HEK293 (cell line): ENCODE measurements at regions not wholly inside any gene's neighbourhood (a gene's known extent, or its start where the extent isn't known, plus 50 kb on each side); places are given as distances from the start of the nearest gene placed in this dataset.

Source experiments
- CTCF ChIA-PET: fragments of 350-600 bp; formaldehyde crosslinking; extraction: SDS; loops from one replicate; lab custom pipeline; 2021; ENCODE audit warnings: antibody characterized with exemption; lab: Yijun Ruan, JAX
- POLR2A ChIA-PET: fragments of 300-600 bp; formaldehyde crosslinking; extraction: SDS; loops from one replicate; lab custom pipeline; 2020; ENCODE audit warnings: antibody characterized with exemption, inconsistent platforms; lab: Yijun Ruan, JAX
- H3K27ac ChIP-seq: fragments of 200-500 bp; sonication (Bioruptor generic); 2 replicates; pipeline ENCODE4 v1.5.1; 2014; ENCODE audit warnings: low read depth, low read length, control low read depth, inconsistent platforms; ENCODE audit errors: extremely low read depth
- H3K36me3 ChIP-seq, 2 experiments: fragments of 200-500 bp in 1 of 2; sonication (Bioruptor generic) in 1 of 2; 1 replicate in 1 of 2; 2 replicates in 1 of 2; pipeline ENCODE4 v1.5.1; 2014 to 2017; ENCODE audit warnings: inconsistent platforms in 2 of 2, low read length in 2 of 2; ENCODE audit not compliant: control insufficient read depth in 2 of 2, insufficient read depth in 1 of 2
- H3K4me1 ChIP-seq: fragments of 200-500 bp; sonication (Bioruptor generic); 2 replicates; pipeline ENCODE4 v1.5.1; 2014; ENCODE audit warnings: mild to moderate bottlenecking, low read length, inconsistent platforms; ENCODE audit not compliant: control insufficient read depth, insufficient read depth
- H3K4me3 ChIP-seq: 2 replicates; pipeline ENCODE4 v1.5.1; 2011; ENCODE audit warnings: low read depth, mild to moderate bottlenecking, control low read depth, low read length, moderate library complexity
- H3K9me3 ChIP-seq: fragments of 200-500 bp; sonication (Bioruptor generic); 2 replicates; pipeline ENCODE4 v1.5.1; 2014; ENCODE audit warnings: low read depth, low read length, inconsistent platforms; ENCODE audit not compliant: control insufficient read depth, insufficient read depth
- KLF10 ChIP-seq: fragments of 450-650 bp; IDR thresholded peaks from 2 replicates; pipeline ENCODE4 v1.5.1; 2018; ENCODE audit warnings: missing biosample characterization, mild to moderate bottlenecking, missing genetic modification characterization
- PRDM1 ChIP-seq: fragments of 450-650 bp; formaldehyde crosslinking; IDR thresholded peaks from 2 replicates; pipeline ENCODE4; 2016; ENCODE audit warnings: missing biosample characterization, missing genetic modification characterization
- SALL2 ChIP-seq: fragments of 450-650 bp; formaldehyde crosslinking; IDR thresholded peaks from 2 replicates; pipeline ENCODE4 v1.5.0; 2017; ENCODE audit warnings: missing biosample characterization, mild to moderate bottlenecking, missing genetic modification characterization, borderline replicate concordance
- SCRT2 ChIP-seq: fragments of 450-650 bp; formaldehyde crosslinking; IDR thresholded peaks from 2 replicates; pipeline ENCODE4 v1.5.1; 2016; ENCODE audit warnings: missing biosample characterization, missing genetic modification characterization
- SP3 ChIP-seq: fragments of 450-650 bp; formaldehyde crosslinking; IDR thresholded peaks from 2 replicates; pipeline ENCODE4 v1.5.1; 2016; ENCODE audit warnings: missing biosample characterization, missing genetic modification characterization
- TRIM28 ChIP-seq: IDR thresholded peaks from 2 replicates; pipeline ENCODE4 v1.6.1; 2011; ENCODE audit warnings: low read length, control low read depth, borderline replicate concordance
- ZBTB20 ChIP-seq: fragments of 450-650 bp; formaldehyde crosslinking; IDR thresholded peaks from 2 replicates; pipeline ENCODE4 v1.5.1; 2016; ENCODE audit warnings: missing biosample characterization, missing genetic modification characterization
- ZNF112 ChIP-seq: fragments of 450-650 bp; formaldehyde crosslinking; IDR thresholded peaks from 2 replicates; pipeline ENCODE4 v1.5.0; 2017; ENCODE audit warnings: missing biosample characterization, missing genetic modification characterization
- ZNF133 ChIP-seq: fragments of 450-650 bp; formaldehyde crosslinking; IDR thresholded peaks from 2 replicates; pipeline ENCODE4 v1.5.1; 2016; ENCODE audit warnings: missing biosample characterization, missing genetic modification characterization
- ZNF138 ChIP-seq: fragments of 450-650 bp; formaldehyde crosslinking; IDR thresholded peaks from 2 replicates; pipeline ENCODE4 v1.5.1; 2016; ENCODE audit warnings: missing biosample characterization, missing genetic modification characterization, borderline replicate concordance
- ZNF140 ChIP-seq: fragments of 450-650 bp; formaldehyde crosslinking; IDR thresholded peaks from 2 replicates; pipeline ENCODE4 v1.5.1; 2016; ENCODE audit warnings: missing biosample characterization, missing genetic modification characterization
- ZNF211 ChIP-seq: fragments of 450-650 bp; formaldehyde crosslinking; IDR thresholded peaks from 2 replicates; pipeline ENCODE4 v1.5.1; 2016; ENCODE audit warnings: low read depth, missing biosample characterization, missing genetic modification characterization
- ZNF248 ChIP-seq: fragments of 450-650 bp; formaldehyde crosslinking; IDR thresholded peaks from 2 replicates; pipeline ENCODE4 v1.5.1; 2017; ENCODE audit warnings: missing biosample characterization, missing genetic modification characterization
- ZNF311 ChIP-seq: fragments of 450-650 bp; formaldehyde crosslinking; IDR thresholded peaks from 2 replicates; pipeline ENCODE4 v1.5.1; 2017; ENCODE audit warnings: missing biosample characterization, missing genetic modification characterization, borderline replicate concordance
- ZNF341 ChIP-seq: fragments of 450-650 bp; formaldehyde crosslinking; IDR thresholded peaks from 2 replicates; pipeline ENCODE4; 2016; ENCODE audit warnings: low read depth, missing biosample characterization, missing genetic modification characterization
- ZNF48 ChIP-seq: fragments of 450-650 bp; formaldehyde crosslinking; IDR thresholded peaks from 2 replicates; pipeline ENCODE4 v1.5.1; 2016; ENCODE audit warnings: missing biosample characterization, missing genetic modification characterization
- ZNF501 ChIP-seq: fragments of 450-650 bp; formaldehyde crosslinking; IDR thresholded peaks from 2 replicates; pipeline ENCODE4 v1.5.1; 2016; ENCODE audit warnings: missing biosample characterization, missing genetic modification characterization
- ZNF548 ChIP-seq: fragments of 450-650 bp; formaldehyde crosslinking; IDR thresholded peaks from 2 replicates; pipeline ENCODE4 v1.5.1; 2016; ENCODE audit warnings: missing biosample characterization, missing genetic modification characterization
- ZNF621 ChIP-seq: fragments of 450-650 bp; formaldehyde crosslinking; IDR thresholded peaks from 2 replicates; pipeline ENCODE4 v1.5.1; 2017; ENCODE audit warnings: missing biosample characterization, missing genetic modification characterization
- ZNF658 ChIP-seq: fragments of 450-650 bp; formaldehyde crosslinking; IDR thresholded peaks from 2 replicates; pipeline ENCODE4; 2016; ENCODE audit warnings: missing biosample characterization, missing genetic modification characterization
- ZNF677 ChIP-seq: fragments of 450-650 bp; IDR thresholded peaks from 2 replicates; pipeline ENCODE4 v1.5.0; 2018; ENCODE audit warnings: missing biosample characterization, mild to moderate bottlenecking, missing genetic modification characterization, moderate library complexity
- ZNF785 ChIP-seq: fragments of 450-650 bp; formaldehyde crosslinking; IDR thresholded peaks from 2 replicates; pipeline ENCODE4 v1.5.1; 2016; ENCODE audit warnings: missing biosample characterization, missing genetic modification characterization
- TF ChIP-seq, protein P1 (sequence below): fragments of 450-650 bp; formaldehyde crosslinking; IDR thresholded peaks from 2 replicates; pipeline ENCODE4 v1.5.1; 2016; ENCODE audit warnings: missing biosample characterization, missing genetic modification characterization
- TF ChIP-seq, protein P2 (sequence below): fragments of 450-650 bp; formaldehyde crosslinking; IDR thresholded peaks from 2 replicates; pipeline ENCODE4 v1.5.1; 2016; ENCODE audit warnings: missing biosample characterization, missing genetic modification characterization, borderline replicate concordance
- TF ChIP-seq, protein P3 (sequence below): fragments of 450-650 bp; formaldehyde crosslinking; IDR thresholded peaks from 2 replicates; pipeline ENCODE4; 2016; ENCODE audit warnings: missing biosample characterization, missing genetic modification characterization
- TF ChIP-seq, protein P4 (sequence below): fragments of 450-650 bp; formaldehyde crosslinking; IDR thresholded peaks from 2 replicates; pipeline ENCODE4 v1.5.1; 2017; ENCODE audit warnings: missing biosample characterization, missing genetic modification characterization
- TF ChIP-seq, protein P5 (sequence below): fragments of 450-650 bp; formaldehyde crosslinking; IDR thresholded peaks from 2 replicates; pipeline ENCODE4 v1.5.1; 2016; ENCODE audit warnings: missing biosample characterization, missing genetic modification characterization
- TF ChIP-seq, protein P6 (sequence below): fragments of 450-650 bp; formaldehyde crosslinking; IDR thresholded peaks from 2 replicates; pipeline ENCODE4 v1.5.1; 2016; ENCODE audit warnings: missing biosample characterization, missing genetic modification characterization
- TF ChIP-seq, protein P7 (sequence below): fragments of 450-650 bp; formaldehyde crosslinking; IDR thresholded peaks from 2 replicates; pipeline ENCODE4 v1.5.1; 2016; ENCODE audit warnings: missing biosample characterization, missing genetic modification characterization

DNA sequence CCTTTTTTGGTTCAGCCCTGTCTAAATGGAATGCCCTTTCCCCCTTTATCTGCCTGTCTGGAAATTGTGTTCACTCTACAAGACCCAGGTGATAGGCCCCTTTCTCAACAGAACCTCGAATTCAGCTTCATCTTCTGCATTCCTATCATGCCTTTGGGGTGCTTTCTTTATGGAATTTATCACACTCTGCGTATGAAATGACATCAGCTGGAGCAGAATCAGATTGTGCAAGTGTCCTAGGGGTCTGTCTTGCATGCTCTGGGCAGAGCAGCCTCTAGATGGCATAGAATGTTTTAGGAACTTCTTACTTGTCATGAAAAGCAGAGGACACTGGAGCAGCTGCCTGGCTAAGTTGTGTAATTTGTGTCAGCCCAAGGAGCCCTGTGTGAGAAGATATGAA is 84.9 kb downstream of the ISL1 start:
- TF ChIP-seq, protein P1, sequence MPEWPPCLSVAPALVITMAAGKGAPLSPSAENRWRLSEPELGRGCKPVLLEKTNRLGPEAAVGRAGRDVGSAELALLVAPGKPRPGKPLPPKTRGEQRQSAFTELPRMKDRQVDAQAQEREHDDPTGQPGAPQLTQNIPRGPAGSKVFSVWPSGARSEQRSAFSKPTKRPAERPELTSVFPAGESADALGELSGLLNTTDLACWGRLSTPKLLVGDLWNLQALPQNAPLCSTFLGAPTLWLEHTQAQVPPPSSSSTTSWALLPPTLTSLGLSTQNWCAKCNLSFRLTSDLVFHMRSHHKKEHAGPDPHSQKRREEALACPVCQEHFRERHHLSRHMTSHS (tag by site-specific recombination) = no peak
- TF ChIP-seq ZNF341 (tag by site-specific recombination) (no peak), ZNF140 (tag by site-specific recombination) (no peak), ZNF311 (tag by site-specific recombination) (no peak), SCRT2 (no peak), SALL2 (tag by site-specific recombination) (no peak), ZNF658 (tag by site-specific recombination) (no peak), ZNF133 (tag by site-specific recombination) (no peak), ZNF621 (no peak), ZNF501 (no peak), ZNF48 (no peak), KLF10 (tag by site-specific recombination) (no peak), ZNF138 (tag by site-specific recombination) (no peak)
- TF ChIP-seq, protein P2, sequence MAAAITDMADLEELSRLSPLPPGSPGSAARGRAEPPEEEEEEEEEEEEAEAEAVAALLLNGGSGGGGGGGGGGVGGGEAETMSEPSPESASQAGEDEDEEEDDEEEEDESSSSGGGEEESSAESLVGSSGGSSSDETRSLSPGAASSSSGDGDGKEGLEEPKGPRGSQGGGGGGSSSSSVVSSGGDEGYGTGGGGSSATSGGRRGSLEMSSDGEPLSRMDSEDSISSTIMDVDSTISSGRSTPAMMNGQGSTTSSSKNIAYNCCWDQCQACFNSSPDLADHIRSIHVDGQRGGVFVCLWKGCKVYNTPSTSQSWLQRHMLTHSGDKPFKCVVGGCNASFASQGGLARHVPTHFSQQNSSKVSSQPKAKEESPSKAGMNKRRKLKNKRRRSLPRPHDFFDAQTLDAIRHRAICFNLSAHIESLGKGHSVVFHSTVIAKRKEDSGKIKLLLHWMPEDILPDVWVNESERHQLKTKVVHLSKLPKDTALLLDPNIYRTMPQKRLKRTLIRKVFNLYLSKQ (tag by site-specific recombination) = no peak
- TF ChIP-seq, protein P3, sequence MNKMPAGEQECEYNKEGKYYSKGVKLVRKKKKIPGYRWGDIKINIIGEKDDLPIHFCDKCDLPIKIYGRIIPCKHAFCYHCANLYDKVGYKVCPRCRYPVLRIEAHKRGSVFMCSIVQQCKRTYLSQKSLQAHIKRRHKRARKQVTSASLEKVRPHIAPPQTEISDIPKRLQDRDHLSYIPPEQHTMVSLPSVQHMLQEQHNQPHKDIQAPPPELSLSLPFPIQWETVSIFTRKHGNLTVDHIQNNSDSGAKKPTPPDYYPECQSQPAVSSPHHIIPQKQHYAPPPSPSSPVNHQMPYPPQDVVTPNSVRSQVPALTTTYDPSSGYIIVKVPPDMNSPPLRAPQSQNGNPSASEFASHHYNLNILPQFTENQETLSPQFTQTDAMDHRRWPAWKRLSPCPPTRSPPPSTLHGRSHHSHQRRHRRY (tag by site-specific recombination) = no peak
- peaks cover 4% of the 10 kb centered on the region; the same call in 1 of the 2 replicates for H3K4me1 ChIP-seq
- ChIA-PET CTCF (interaction anchor here (0.5 to 1.1 kb wide), 3 partner anchors 12 to 690 kb away, joined by 3 to 4 read pairs (median 3); no protein-coding TSS in a partner anchor), POLR2A (no interaction called here)
- no peak overlapping the region for H3K4me3 ChIP-seq
- no peak overlapping the region for H3K27ac ChIP-seq
- H3K36me3 ChIP-seq = no peaks in the 10 kb centered on the region
- no peaks in the 10 kb centered on the region for H3K9me3 ChIP-seq

DNA sequence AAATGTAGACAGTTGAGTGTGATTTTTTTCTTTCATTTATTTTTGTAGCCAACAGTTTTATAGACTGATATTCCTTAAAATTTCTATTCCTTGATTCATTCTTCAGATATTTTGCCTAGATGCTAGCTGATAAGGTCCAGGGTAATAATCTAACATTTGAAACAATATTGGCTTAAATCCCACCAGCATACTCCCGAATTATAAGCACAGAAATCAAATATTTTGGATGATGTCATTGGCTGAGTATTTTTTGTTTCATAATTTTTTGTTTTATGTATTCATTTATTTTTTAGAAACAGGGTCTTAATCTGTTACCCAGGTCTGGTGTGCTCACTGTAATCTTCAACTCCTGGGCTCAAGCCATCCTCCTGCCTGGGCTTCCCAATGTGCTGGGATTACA is 88.4 kb downstream of the ISL1 start:
- H3K4me1 ChIP-seq = no peaks in the 10 kb centered on the region
- H3K4me3 ChIP-seq = no peak overlapping the region
- H3K36me3 ChIP-seq = no peaks in the 10 kb centered on the region
- CTCF ChIA-PET = interaction anchor here (0.9 kb wide), 1 partner anchor 8 kb away, joined by 3 read pairs; no protein-coding TSS in a partner anchor
- H3K9me3 ChIP-seq = no peaks in the 10 kb centered on the region
- POLR2A ChIA-PET = no interaction called here
- no peak overlapping the region for H3K27ac ChIP-seq
- TF ChIP-seq TRIM28 (no peak), ZNF248 (tag by site-specific recombination) (no peak), PRDM1 (tag by site-specific recombination) (no peak), ZNF548 (tag by site-specific recombination) (no peak), ZNF785 (no peak), SP3 (no peak), ZBTB20 (tag by site-specific recombination) (no peak), ZNF112 (no peak), ZNF211 (tag by site-specific recombination) (no peak), ZNF677 (tag by site-specific recombination) (no peak)
- TF ChIP-seq, protein P4, sequence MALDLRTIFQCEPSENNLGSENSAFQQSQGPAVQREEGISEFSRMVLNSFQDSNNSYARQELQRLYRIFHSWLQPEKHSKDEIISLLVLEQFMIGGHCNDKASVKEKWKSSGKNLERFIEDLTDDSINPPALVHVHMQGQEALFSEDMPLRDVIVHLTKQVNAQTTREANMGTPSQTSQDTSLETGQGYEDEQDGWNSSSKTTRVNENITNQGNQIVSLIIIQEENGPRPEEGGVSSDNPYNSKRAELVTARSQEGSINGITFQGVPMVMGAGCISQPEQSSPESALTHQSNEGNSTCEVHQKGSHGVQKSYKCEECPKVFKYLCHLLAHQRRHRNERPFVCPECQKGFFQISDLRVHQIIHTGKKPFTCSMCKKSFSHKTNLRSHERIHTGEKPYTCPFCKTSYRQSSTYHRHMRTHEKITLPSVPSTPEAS (tag by site-specific recombination) = no peak
- TF ChIP-seq, protein P5, sequence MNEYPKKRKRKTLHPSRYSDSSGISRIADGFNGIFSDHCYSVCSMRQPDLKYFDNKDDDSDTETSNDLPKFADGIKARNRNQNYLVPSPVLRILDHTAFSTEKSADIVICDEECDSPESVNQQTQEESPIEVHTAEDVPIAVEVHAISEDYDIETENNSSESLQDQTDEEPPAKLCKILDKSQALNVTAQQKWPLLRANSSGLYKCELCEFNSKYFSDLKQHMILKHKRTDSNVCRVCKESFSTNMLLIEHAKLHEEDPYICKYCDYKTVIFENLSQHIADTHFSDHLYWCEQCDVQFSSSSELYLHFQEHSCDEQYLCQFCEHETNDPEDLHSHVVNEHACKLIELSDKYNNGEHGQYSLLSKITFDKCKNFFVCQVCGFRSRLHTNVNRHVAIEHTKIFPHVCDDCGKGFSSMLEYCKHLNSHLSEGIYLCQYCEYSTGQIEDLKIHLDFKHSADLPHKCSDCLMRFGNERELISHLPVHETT (tag by site-specific recombination) = no peak
- TF ChIP-seq, protein P6, sequence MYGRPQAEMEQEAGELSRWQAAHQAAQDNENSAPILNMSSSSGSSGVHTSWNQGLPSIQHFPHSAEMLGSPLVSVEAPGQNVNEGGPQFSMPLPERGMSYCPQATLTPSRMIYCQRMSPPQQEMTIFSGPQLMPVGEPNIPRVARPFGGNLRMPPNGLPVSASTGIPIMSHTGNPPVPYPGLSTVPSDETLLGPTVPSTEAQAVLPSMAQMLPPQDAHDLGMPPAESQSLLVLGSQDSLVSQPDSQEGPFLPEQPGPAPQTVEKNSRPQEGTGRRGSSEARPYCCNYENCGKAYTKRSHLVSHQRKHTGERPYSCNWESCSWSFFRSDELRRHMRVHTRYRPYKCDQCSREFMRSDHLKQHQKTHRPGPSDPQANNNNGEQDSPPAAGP (tag by site-specific recombination) = no peak
- TF ChIP-seq, protein P7, sequence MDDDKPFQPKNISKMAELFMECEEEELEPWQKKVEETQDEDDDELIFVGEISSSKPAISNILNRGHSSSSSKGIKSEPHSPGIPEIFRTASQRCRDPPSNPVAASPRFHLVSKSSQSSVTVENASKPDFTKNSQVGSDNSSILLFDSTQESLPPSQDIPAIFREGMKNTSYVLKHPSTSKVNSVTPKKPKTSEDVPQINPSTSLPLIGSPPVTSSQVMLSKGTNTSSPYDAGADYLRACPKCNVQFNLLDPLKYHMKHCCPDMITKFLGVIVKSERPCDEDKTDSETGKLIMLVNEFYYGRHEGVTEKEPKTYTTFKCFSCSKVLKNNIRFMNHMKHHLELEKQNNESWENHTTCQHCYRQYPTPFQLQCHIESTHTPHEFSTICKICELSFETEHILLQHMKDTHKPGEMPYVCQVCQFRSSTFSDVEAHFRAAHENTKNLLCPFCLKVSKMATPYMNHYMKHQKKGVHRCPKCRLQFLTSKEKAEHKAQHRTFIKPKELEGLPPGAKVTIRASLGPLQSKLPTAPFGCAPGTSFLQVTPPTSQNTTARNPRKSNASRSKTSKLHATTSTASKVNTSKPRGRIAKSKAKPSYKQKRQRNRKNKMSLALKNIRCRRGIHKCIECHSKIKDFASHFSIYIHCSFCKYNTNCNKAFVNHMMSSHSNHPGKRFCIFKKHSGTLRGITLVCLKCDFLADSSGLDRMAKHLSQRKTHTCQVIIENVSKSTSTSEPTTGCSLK = no peak
